Endothelial cell of umbilical vein (primary cell): ENCODE measurements at regions not wholly inside any gene's neighbourhood (a gene's known extent, or its start where the extent isn't known, plus 50 kb on each side); places are given as distances from the start of the nearest gene placed in this dataset.

Experiments
- BruUV-seq: library from RNA; stranded (reverse); fragments of 400-500 nt; replicated peaks from 2 replicates; lab custom pipeline; 2021; lab: Mats Ljungman, UMichigan
- CTCF ChIA-PET: fragments of 300-600, 350-600 bp; sonication (Branson Sonifier 250); formaldehyde crosslinking; loops from one replicate; lab custom pipeline; 2021; ENCODE audit warnings: antibody characterized with exemption, inconsistent platforms; lab: Charles Lee
- POLR2A ChIA-PET: fragments of 300-600, 350-600 bp; sonication (Branson Sonifier 250); formaldehyde crosslinking; loops from one replicate; lab custom pipeline; 2021; ENCODE audit warnings: antibody characterized with exemption, inconsistent platforms; lab: Charles Lee
- DNase-seq: peaks from one replicate; pipeline ENCODE4 v3.0.0-alpha.2; 2011; ENCODE audit warnings: low read depth, low spot score
- FAIRE-seq: peaks from 2 replicates; lab custom pipeline; 2011; peaks lifted over from hg19 to GRCh38; lab: Jason Lieb, UNC
- H2AFZ ChIP-seq: 2 replicates; pipeline ENCODE4 v1.6.0; 2012; ENCODE audit warnings: low read depth, low read length, control low read depth, inconsistent platforms
- H3K27ac ChIP-seq: 2 replicates; pipeline ENCODE4 v1.5.1; 2011; ENCODE audit warnings: low read depth, mild to moderate bottlenecking, control low read depth, low read length, moderate library complexity; ENCODE audit not compliant: insufficient read depth
- H3K27me3 ChIP-seq, 2 experiments: 2 replicates each; pipeline versions ENCODE4 v1.6.0 to v1.6.1; 2011; ENCODE audit warnings: low read length in 2 of 2, mixed read lengths in 1 of 2; ENCODE audit not compliant: control insufficient read depth in 2 of 2, insufficient read depth in 2 of 2
- H3K36me3 ChIP-seq, 2 experiments: 2 replicates in 1 of 2; 3 replicates in 1 of 2; pipeline ENCODE4 v1.5.1; 2011; ENCODE audit warnings: low read length in 2 of 2, mild to moderate bottlenecking in 1 of 2, moderate library complexity in 1 of 2; ENCODE audit not compliant: control insufficient read depth in 2 of 2, insufficient read depth in 2 of 2; ENCODE audit errors: extremely low read depth in 1 of 2
- H3K4me1 ChIP-seq: 3 replicates; pipeline ENCODE4 v1.5.1; 2011; ENCODE audit warnings: mild to moderate bottlenecking, low read length; ENCODE audit not compliant: control insufficient read depth, insufficient read depth; ENCODE audit errors: extremely low read depth
- H3K4me2 ChIP-seq: 2 replicates; pipeline ENCODE4 v1.6.1; 2011; ENCODE audit warnings: low read length, control low read depth, mixed read lengths; ENCODE audit not compliant: insufficient read depth
- H3K4me3 ChIP-seq, 3 experiments: fragments of 200-600 bp in 1 of 3; sonication (generic), shearing (Covaris generic) in 1 of 3; replicated peaks in 1 of 3; 2 replicates each; pipeline ENCODE4 v1.5.1; 2011 to 2016; ENCODE audit warnings: control low read depth in 3 of 3, low read length in 3 of 3, mild to moderate bottlenecking in 2 of 3, inconsistent platforms in 1 of 3, low read depth in 1 of 3, moderate library complexity in 1 of 3; ENCODE audit not compliant: insufficient read depth in 1 of 3
- H3K79me2 ChIP-seq: 2 replicates; pipeline ENCODE4 v1.6.0; 2012; ENCODE audit warnings: low read length, inconsistent platforms; ENCODE audit not compliant: control insufficient read depth, insufficient read depth
- H3K9ac ChIP-seq: replicated peaks from 2 replicates; pipeline ENCODE3; 2011; ENCODE audit warnings: low read length, control low read depth; ENCODE audit not compliant: insufficient read depth; ENCODE audit errors: extremely low read depth
- H3K9me1 ChIP-seq: replicated peaks from 3 replicates; pipeline ENCODE4 v1.6.0; 2011; ENCODE audit warnings: mild to moderate bottlenecking, low read length; ENCODE audit not compliant: control insufficient read depth, insufficient read depth; ENCODE audit errors: extremely low read depth
- H3K9me3 ChIP-seq: replicated peaks from 2 replicates; pipeline ENCODE4 v1.5.1; 2012; ENCODE audit warnings: low read length, inconsistent platforms; ENCODE audit not compliant: control insufficient read depth, insufficient read depth
- H4K20me1 ChIP-seq: replicated peaks from 2 replicates; pipeline ENCODE3; 2011; ENCODE audit warnings: mild to moderate bottlenecking, low read length; ENCODE audit not compliant: control insufficient read depth, insufficient read depth; ENCODE audit errors: extremely low read depth
- EZH2 ChIP-seq: IDR thresholded peaks from 2 replicates; pipeline ENCODE4 v1.6.1; 2012; ENCODE audit warnings: borderline replicate concordance, low read depth, mild to moderate bottlenecking, moderate library complexity, low read length, inconsistent platforms; ENCODE audit not compliant: severe bottlenecking
- FOS ChIP-seq: IDR thresholded peaks from 2 replicates; pipeline ENCODE4 v1.6.1; 2011; ENCODE audit warnings: mild to moderate bottlenecking, low read length, moderate library complexity, borderline replicate concordance; ENCODE audit not compliant: insufficient read depth
- GATA2 ChIP-seq: IDR thresholded peaks from 2 replicates; pipeline ENCODE4 v1.7.0; 2011; ENCODE audit warnings: low read depth, mild to moderate bottlenecking, moderate library complexity, mixed read lengths, low read length; ENCODE audit not compliant: insufficient read length, insufficient read depth
- JUN ChIP-seq: IDR thresholded peaks from 2 replicates; pipeline ENCODE4 v1.6.1; 2011; ENCODE audit warnings: borderline replicate concordance, low read depth; ENCODE audit not compliant: insufficient read length, insufficient read depth
- POLR2A ChIP-seq: IDR thresholded peaks from 2 replicates; pipeline ENCODE4 v1.6.1; 2012; ENCODE audit warnings: low read depth, mild to moderate bottlenecking, control low read depth, low read length
- POLR2AphosphoS5 ChIP-seq: IDR thresholded peaks from 2 replicates; pipeline ENCODE4 v1.6.1; 2012; ENCODE audit warnings: low read depth, mild to moderate bottlenecking, control low read depth, low read length, moderate library complexity; ENCODE audit not compliant: insufficient read depth
- dilution Hi-C: fragments of 300-500 bp; cut with MboI; formaldehyde crosslinking; loops from one replicate; pipeline ENCODE4 v1.15.0; 2019; ENCODE audit warnings: low sequenced_read_pairs; ENCODE audit not compliant: extremely low pct_ligation_motif_present
- intact Hi-C: fragments of 100-400 bp; cut with micrococcal nuclease; formaldehyde crosslinking; loops from one replicate; pipeline ENCODE4 v1.10.0; 2022
- TF ChIP-seq, protein P1 (sequence below): IDR thresholded peaks from 2 replicates; pipeline ENCODE4 v1.6.1; 2011; ENCODE audit not compliant: insufficient read depth, insufficient read length

DNA sequence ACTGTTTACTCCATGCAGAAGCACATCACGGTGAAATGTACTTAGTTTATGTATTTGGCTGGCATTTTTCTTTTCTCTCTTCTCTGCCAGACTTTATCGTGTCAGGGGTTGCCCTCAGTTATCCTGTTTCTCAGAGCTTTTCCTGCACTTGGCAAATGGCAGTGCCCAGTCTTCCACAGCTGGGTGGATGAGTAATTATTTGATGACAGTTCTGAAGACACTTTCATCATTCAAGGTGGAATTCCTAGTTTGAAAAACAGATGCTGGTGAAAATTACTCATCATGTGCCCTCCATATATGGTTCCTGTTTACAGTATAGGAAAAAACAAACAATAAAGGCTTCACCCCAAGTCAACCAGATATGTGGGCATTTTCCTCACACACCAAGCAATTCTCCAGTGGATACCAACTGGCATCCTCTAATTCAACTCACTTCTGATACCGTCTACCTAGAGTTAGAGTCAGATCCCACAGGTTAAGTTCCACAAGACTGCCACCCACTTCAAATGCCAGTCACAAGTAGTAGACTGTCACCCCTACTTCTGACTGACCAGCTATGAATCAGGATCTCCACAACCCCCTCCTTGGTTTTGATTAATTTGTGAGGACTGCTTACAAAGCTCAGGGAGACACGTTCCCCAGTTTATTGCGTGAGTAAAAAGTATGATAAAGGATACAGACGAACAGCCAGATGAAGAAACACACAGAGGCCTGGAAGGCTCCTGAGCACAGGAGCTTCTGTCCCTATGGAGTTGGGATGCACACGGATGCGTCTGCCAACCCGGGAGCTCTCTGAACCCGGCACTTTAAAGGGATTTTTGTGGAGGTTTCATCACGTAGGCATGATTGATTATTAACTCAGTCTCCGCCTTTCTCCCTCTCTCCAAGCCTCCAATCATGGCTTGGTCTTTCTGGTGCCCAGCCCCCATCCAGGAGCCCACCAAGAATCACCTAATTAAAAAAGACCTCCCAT is 72.9 kb downstream of the CLDN34 start:
- BruUV-seq = no TSS peak
- ChIA-PET POLR2A (no interaction called here), CTCF (interaction anchor here (1.4 kb wide), 1 partner anchor 10 kb away, joined by 3 read pairs; no protein-coding TSS in a partner anchor)
- Histone ChIP-seq H3K4me3 (no peak overlapping the region), H3K9me1 (no peaks in the 10 kb centered on the region), H3K27me3 (no peaks in the 10 kb centered on the region), H3K9ac (no peak overlapping the region), H2AFZ (no peak overlapping the region), H3K9me3 (no peaks in the 10 kb centered on the region), H4K20me1 (no peaks in the 10 kb centered on the region), H3K36me3 (no peaks in the 10 kb centered on the region), H3K27ac (peak overlapping the region; percentile 53), H3K4me1 (peaks cover 28% of the 10 kb centered on the region), H3K79me2 (peaks cover 57% of the 10 kb centered on the region), H3K4me2 (no peak overlapping the region)
- peak; percentile 63 for DNase-seq
- peak; percentile 58 for FAIRE-seq
- TF ChIP-seq JUN (peak; percentile 31), FOS (peak; percentile 38), POLR2AphosphoS5 (no peak), EZH2 (no peak), POLR2A (no peak), GATA2 (peak; percentile 9)
- TF ChIP-seq, protein P1, sequence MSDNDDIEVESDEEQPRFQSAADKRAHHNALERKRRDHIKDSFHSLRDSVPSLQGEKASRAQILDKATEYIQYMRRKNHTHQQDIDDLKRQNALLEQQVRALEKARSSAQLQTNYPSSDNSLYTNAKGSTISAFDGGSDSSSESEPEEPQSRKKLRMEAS = no peak
- intact Hi-C loops (no loop called here), dilution Hi-C loops (no loop called here)
